ENCODE measurements at regions not wholly inside any gene's neighbourhood (a gene's known extent, or its start where the extent isn't known, plus 50 kb on each side); places are given as distances from the start of the nearest gene placed in this dataset.

GRCh38 chrX:65587616-65588526, 53.3 kb upstream of the LAS1L start:
- no peak for TF ChIP-seq FOXK2 (IDR thresholded peaks at IDR 0.05)
- no peak for TF ChIP-seq NFRKB (IDR thresholded peaks at IDR 0.05)
- no peak for TF ChIP-seq CTBP1 (IDR thresholded peaks at IDR 0.05; ENCODE audit: borderline replicate concordance)
